ENCODE measurements at regions not wholly inside any gene's neighbourhood (a gene's known extent, or its start where the extent isn't known, plus 50 kb on each side); places are given as distances from the start of the nearest gene placed in this dataset.

DNA sequence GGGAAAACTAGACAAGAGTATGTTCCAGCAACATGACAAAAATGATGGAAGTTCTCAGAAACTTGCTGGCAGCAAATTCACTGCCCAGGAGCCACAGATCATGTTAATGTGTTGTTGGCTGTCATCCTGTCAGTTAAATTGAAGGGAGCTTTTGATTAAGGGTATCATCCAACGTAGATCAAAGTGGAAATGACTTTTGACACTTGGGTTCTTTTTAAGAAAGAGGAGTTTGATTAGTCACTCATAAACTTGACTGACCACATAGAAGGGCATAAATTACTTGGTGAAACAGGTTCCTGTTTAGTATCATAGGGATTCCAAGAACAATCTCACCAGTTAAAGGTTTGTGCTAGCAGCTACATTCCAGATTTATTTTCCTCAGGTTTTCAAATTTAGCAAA, 288.7 kb downstream of the CSNK1G3 start:
- Histone ChIP-seq H3K9me3 (no peaks in the 10 kb centered on the region), H3K27me3 (no peaks in the 10 kb centered on the region), H3K4me1 (no peaks in the 10 kb centered on the region), H3K4me3 (no peak overlapping the region), H3K27ac (no peak overlapping the region), H3K36me3 (no peaks in the 10 kb centered on the region)
- TF ChIP-seq, protein P1, sequence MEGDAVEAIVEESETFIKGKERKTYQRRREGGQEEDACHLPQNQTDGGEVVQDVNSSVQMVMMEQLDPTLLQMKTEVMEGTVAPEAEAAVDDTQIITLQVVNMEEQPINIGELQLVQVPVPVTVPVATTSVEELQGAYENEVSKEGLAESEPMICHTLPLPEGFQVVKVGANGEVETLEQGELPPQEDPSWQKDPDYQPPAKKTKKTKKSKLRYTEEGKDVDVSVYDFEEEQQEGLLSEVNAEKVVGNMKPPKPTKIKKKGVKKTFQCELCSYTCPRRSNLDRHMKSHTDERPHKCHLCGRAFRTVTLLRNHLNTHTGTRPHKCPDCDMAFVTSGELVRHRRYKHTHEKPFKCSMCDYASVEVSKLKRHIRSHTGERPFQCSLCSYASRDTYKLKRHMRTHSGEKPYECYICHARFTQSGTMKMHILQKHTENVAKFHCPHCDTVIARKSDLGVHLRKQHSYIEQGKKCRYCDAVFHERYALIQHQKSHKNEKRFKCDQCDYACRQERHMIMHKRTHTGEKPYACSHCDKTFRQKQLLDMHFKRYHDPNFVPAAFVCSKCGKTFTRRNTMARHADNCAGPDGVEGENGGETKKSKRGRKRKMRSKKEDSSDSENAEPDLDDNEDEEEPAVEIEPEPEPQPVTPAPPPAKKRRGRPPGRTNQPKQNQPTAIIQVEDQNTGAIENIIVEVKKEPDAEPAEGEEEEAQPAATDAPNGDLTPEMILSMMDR (IDR thresholded peaks at IDR 0.05): no peak
- TF ChIP-seq EP300 (IDR thresholded peaks at IDR 0.05) (no peak), POLR2AphosphoS5 (IDR thresholded peaks at IDR 0.05) (no peak), POLR2A (IDR thresholded peaks at IDR 0.05) (no peak)
- WGBS: 33% methylated on average over 1 of the region's 1 CpG
- no peak for DNase-seq (ENCODE audit: low spot score in 2 of 2)

DNA sequence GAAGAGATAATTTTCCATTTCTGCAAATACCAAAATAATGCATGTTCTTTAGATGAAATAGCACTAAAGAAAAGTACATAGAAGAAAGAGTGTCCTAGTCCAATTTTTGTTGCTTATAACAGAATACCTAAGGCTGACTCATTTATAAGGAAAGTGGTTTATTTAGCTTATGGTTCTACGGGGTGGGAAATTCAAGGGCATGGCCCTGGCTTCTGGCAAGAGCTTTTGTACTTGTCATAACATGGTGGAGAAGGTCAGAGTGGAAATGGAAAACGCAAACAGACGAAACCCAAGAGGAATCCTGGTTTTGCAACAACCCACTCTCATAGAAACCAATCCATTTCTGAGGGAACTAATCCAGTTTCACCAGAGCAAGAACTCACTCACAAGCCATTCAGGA, 283.7 kb downstream of the CSNK1G3 start:
- Histone ChIP-seq H3K36me3 (no peaks in the 10 kb centered on the region), H3K9me3 (peaks cover under 1% of the 10 kb centered on the region), H3K4me3 (no peak overlapping the region), H3K27ac (no peak overlapping the region), H3K4me1 (no peaks in the 10 kb centered on the region), H3K27me3 (no peaks in the 10 kb centered on the region)
- WGBS: 77% methylated on average over 3 of the region's 3 CpGs
- TF ChIP-seq POLR2AphosphoS5 (IDR thresholded peaks at IDR 0.05): no peak
- no peak for TF ChIP-seq EP300 (IDR thresholded peaks at IDR 0.05)
- TF ChIP-seq POLR2A (IDR thresholded peaks at IDR 0.05): no peak
- TF ChIP-seq, protein P1 (IDR thresholded peaks at IDR 0.05): no peak
- no peak for DNase-seq (ENCODE audit: low spot score in 2 of 2)

DNA sequence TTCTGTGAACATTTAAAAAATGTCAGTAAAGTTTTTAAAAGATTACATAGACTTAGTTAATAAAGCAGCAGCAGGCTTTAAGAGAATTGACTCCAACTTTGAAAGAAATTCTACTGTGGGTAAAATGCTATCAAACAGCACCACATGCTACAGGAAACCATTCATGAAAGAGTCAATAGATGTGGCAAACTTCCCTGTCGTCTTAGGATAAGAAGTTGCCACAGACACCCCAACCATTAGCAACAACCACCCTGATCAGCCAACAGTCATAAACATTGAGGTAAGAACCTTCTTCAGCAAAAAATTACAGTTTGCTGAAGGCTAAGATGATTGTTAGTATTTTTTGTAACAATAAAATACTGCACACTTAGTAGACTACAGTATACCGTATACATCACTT, 278.2 kb downstream of the CSNK1G3 start:
- 86% methylated on average over 2 of the region's 2 CpGs for WGBS

DNA sequence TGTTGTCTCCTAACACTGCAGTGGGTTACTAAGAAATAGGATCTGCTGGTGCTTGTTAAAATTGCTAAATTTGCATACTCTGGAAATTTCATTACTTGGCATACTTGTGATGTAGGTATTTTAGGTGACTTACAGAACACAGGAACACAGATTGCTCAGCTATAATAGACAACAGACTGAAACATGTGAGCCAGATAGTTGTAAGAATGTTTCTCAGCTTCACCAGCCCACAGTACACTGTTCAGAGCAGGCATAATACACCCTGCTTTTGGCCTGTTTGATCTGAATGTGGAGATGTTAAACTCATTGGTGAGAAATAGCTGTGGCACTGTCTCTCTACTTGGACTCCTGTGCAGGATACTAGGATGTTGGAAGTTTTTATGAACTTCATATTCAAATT, 275.7 kb downstream of the CSNK1G3 start:
- H3K4me3 ChIP-seq: no peak overlapping the region

More for the DNA sequence above, 278.2 kb downstream of the CSNK1G3 start:
- H3K9me3 ChIP-seq: peaks cover 5% of the 10 kb centered on the region
- TF ChIP-seq POLR2A (IDR thresholded peaks at IDR 0.05) (no peak), POLR2AphosphoS5 (IDR thresholded peaks at IDR 0.05) (no peak), EP300 (IDR thresholded peaks at IDR 0.05) (no peak)
- TF ChIP-seq, protein P1 (IDR thresholded peaks at IDR 0.05): no peak
- H3K36me3 ChIP-seq: no peaks in the 10 kb centered on the region
- no peak for DNase-seq (ENCODE audit: low spot score in 2 of 2)
- no peaks in the 10 kb centered on the region for H3K27me3 ChIP-seq
- no peak overlapping the region for H3K27ac ChIP-seq
- H3K4me1 ChIP-seq: peaks cover 1% of the 10 kb centered on the region
- H3K4me3 ChIP-seq: no peak overlapping the region

DNA sequence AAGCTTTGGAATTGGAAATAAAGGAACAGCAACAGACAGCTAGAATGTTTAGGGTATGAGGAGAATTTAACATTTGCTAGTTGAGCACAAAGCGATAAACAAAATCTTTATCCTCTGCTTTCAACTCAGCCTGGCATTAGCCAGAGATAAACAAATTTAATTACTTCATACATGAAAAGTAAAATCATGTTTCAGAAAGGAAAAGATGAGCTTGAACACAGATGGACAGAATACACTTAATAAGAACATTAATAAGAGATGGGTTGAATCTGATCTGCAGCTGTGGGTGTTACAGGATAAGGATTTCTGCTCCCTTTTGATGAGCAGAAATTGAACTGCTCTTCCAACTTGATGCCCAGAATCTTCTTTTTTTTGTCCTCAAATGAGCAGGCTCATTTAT, 275.2 kb downstream of the CSNK1G3 start:
- 86% methylated on average over 1 of the region's 1 CpG for WGBS
- H3K27me3 ChIP-seq: no peaks in the 10 kb centered on the region
- TF ChIP-seq POLR2A (IDR thresholded peaks at IDR 0.05) (no peak), EP300 (IDR thresholded peaks at IDR 0.05) (no peak)
- TF ChIP-seq, protein P1 (IDR thresholded peaks at IDR 0.05): no peak
- H3K27ac ChIP-seq: no peak overlapping the region
- peaks cover 5% of the 10 kb centered on the region for H3K9me3 ChIP-seq
- DNase-seq (ENCODE audit: low spot score in 2 of 2): no peak
- H3K4me3 ChIP-seq: no peak overlapping the region
- H3K36me3 ChIP-seq: no peaks in the 10 kb centered on the region
- peaks cover 2% of the 10 kb centered on the region for H3K4me1 ChIP-seq

More for the DNA sequence above, 275.7 kb downstream of the CSNK1G3 start:
- TF ChIP-seq POLR2AphosphoS5 (IDR thresholded peaks at IDR 0.05) (no peak), POLR2A (IDR thresholded peaks at IDR 0.05) (no peak), EP300 (IDR thresholded peaks at IDR 0.05) (no peak)
- TF ChIP-seq, protein P1 (IDR thresholded peaks at IDR 0.05): no peak
- Histone ChIP-seq H3K27ac (no peak overlapping the region), H3K9me3 (peaks cover 5% of the 10 kb centered on the region), H3K36me3 (no peaks in the 10 kb centered on the region), H3K27me3 (no peaks in the 10 kb centered on the region), H3K4me1 (peaks cover 2% of the 10 kb centered on the region)
- DNase-seq (ENCODE audit: low spot score in 2 of 2): no peak
